ENCODE measurements at regions not wholly inside any gene's neighbourhood (a gene's known extent, or its start where the extent isn't known, plus 50 kb on each side); places are given as distances from the start of the nearest gene placed in this dataset.

DNA sequence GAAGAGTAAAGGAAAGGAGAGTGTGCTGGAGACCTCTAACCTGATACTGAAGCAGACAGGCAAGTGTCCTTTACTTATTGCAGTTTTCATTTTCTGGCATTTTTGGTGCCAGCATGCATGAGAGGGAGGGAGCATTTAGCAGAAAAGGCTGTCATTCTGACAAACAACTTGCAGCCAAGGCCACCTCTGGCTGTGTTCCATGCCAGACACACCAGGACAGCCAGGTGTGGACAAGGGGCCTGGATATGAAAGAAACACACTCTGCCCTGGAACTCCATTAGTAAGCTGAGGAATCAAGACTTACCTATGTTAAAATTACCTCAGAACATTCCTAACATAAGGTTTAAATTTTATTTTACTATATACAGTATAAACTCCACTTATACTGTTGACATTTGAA, 365.4 kb upstream of the CAMK1G start:
- Histone ChIP-seq H3K4me1 (ENCODE audit: control insufficient read depth, low read depth, low read length) (no peaks in the 10 kb centered on the region), H3K4ac (ENCODE audit: low read depth, low read length) (no peak overlapping the region), H3K36me3 (ENCODE audit: control insufficient read depth, insufficient read depth, low read length) (no peaks in the 10 kb centered on the region), H3K9ac (ENCODE audit: low read length) (no peak overlapping the region), H4K8ac (ENCODE audit: low read depth, low read length) (no peak overlapping the region), H3K4me2 (ENCODE audit: low read length) (no peak overlapping the region), H3K4me3 (ENCODE audit: low read length) (no peak overlapping the region), H3K56ac (ENCODE audit: low read length) (no peak overlapping the region), H2AK5ac (ENCODE audit: low read length) (no peak overlapping the region), H2BK5ac (ENCODE audit: low read length) (no peak overlapping the region), H2BK120ac (ENCODE audit: low read depth, low read length) (no peak overlapping the region), H3K79me2 (ENCODE audit: control insufficient read depth, insufficient read depth, low read length) (no peaks in the 10 kb centered on the region), H3K23ac (ENCODE audit: low read length) (no peak overlapping the region), H2BK15ac (replicated peaks; ENCODE audit: low read depth) (no peak overlapping the region), H4K5ac (ENCODE audit: low read length) (no peak overlapping the region), H3K18ac (ENCODE audit: low read length) (no peak overlapping the region), H3K27me3 (ENCODE audit: insufficient read depth, low read length, poor library complexity) (no peaks in the 10 kb centered on the region), H3K27ac (ENCODE audit: low read depth, low read length) (no peak overlapping the region), H3K79me1 (ENCODE audit: low read length) (no peaks in the 10 kb centered on the region)
- DNase-seq: no peak

GRCh38 chr1:209218981-209219380, 364.5 kb upstream of the CAMK1G start:
- H3K4ac ChIP-seq (ENCODE audit: low read depth, low read length): peak overlapping the region; percentile 43
- H3K23ac ChIP-seq (ENCODE audit: low read length): no peak overlapping the region
- no peak overlapping the region for H2BK15ac ChIP-seq (replicated peaks; ENCODE audit: low read depth)
- H3K4me3 ChIP-seq (ENCODE audit: low read length): no peak overlapping the region
- no peaks in the 10 kb centered on the region for H3K79me2 ChIP-seq (ENCODE audit: control insufficient read depth, insufficient read depth, low read length)
- no peak overlapping the region for H2BK120ac ChIP-seq (ENCODE audit: low read depth, low read length)
- no peak overlapping the region for H4K5ac ChIP-seq (ENCODE audit: low read length)
- no peak overlapping the region for H3K27ac ChIP-seq (ENCODE audit: low read depth, low read length)
- DNase-seq: no peak
- H3K4me2 ChIP-seq (ENCODE audit: low read length): no peak overlapping the region
- H3K36me3 ChIP-seq (ENCODE audit: control insufficient read depth, insufficient read depth, low read length): no peaks in the 10 kb centered on the region
- no peak overlapping the region for H3K56ac ChIP-seq (ENCODE audit: low read length)
- WGBS (ENCODE audit: extremely low coverage, insufficient coverage, low lambda C conversion rate): no CpG with 5 or more reads among the region's 3 CpGs
- H3K27me3 ChIP-seq (ENCODE audit: insufficient read depth, low read length, poor library complexity): no peaks in the 10 kb centered on the region
- no peak overlapping the region for H2BK5ac ChIP-seq (ENCODE audit: low read length)
- H3K9ac ChIP-seq (ENCODE audit: low read length): no peak overlapping the region
- H2AK5ac ChIP-seq (ENCODE audit: low read length): no peak overlapping the region
- no peak overlapping the region for H3K18ac ChIP-seq (ENCODE audit: low read length)
- H3K79me1 ChIP-seq (ENCODE audit: low read length): no peaks in the 10 kb centered on the region
- H4K8ac ChIP-seq (ENCODE audit: low read depth, low read length): no peak overlapping the region
- no peaks in the 10 kb centered on the region for H3K4me1 ChIP-seq (ENCODE audit: control insufficient read depth, low read depth, low read length)

- no peak overlapping the region for H3K18ac ChIP-seq (ENCODE audit: low read length)
- no peak overlapping the region for H3K27ac ChIP-seq (ENCODE audit: low read depth, low read length)
- no peaks in the 10 kb centered on the region for H3K79me1 ChIP-seq (ENCODE audit: low read length)
- no peak overlapping the region for H4K5ac ChIP-seq (ENCODE audit: low read length)
- H3K79me2 ChIP-seq (ENCODE audit: control insufficient read depth, insufficient read depth, low read length): no peaks in the 10 kb centered on the region
- WGBS (ENCODE audit: extremely low coverage, insufficient coverage, low lambda C conversion rate): no CpG with 5 or more reads among the region's 16 CpGs
- H3K4ac ChIP-seq (ENCODE audit: low read depth, low read length): no peak overlapping the region
- H2BK120ac ChIP-seq (ENCODE audit: low read depth, low read length): no peak overlapping the region
- no peaks in the 10 kb centered on the region for H3K36me3 ChIP-seq (ENCODE audit: control insufficient read depth, insufficient read depth, low read length)
- H2BK15ac ChIP-seq (replicated peaks; ENCODE audit: low read depth): no peak overlapping the region
- DNase-seq: no peak
- H3K9ac ChIP-seq (ENCODE audit: low read length): no peak overlapping the region
- H3K27me3 ChIP-seq (ENCODE audit: insufficient read depth, low read length, poor library complexity): no peaks in the 10 kb centered on the region
- no peak overlapping the region for H4K8ac ChIP-seq (ENCODE audit: low read depth, low read length)
- H3K23ac ChIP-seq (ENCODE audit: low read length): no peak overlapping the region
- H3K56ac ChIP-seq (ENCODE audit: low read length): no peak overlapping the region
- H3K4me1 ChIP-seq (ENCODE audit: control insufficient read depth, low read depth, low read length): no peaks in the 10 kb centered on the region
- no peak overlapping the region for H2AK5ac ChIP-seq (ENCODE audit: low read length)
- no peak overlapping the region for H3K4me3 ChIP-seq (ENCODE audit: low read length)
- H2BK5ac ChIP-seq (ENCODE audit: low read length): no peak overlapping the region
- no peak overlapping the region for H3K4me2 ChIP-seq (ENCODE audit: low read length)
Measured at GRCh38 chr1:209219791-209220524, 363.6 kb upstream of the CAMK1G start.

DNA sequence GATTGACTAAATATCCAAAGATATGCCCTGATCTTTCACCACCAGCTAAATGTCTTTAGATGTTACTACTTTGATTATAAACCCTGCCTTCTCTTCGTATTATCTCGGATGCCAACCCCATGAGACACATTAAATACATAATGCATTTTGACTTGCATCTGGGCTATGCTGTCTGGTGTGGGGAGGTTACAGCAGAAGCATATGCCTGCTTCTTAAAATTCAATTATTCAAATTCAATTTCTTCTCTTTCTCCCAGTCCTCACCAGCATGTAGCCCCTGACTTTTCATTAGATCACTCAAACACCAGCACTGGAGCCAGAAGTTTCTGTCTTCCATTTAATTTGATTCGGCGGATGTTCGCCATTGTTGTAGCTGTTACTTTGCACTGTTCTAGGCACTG, 360.7 kb upstream of the CAMK1G start:
- Histone ChIP-seq H3K4me1 (ENCODE audit: control insufficient read depth, low read depth, low read length) (no peaks in the 10 kb centered on the region), H3K36me3 (ENCODE audit: control insufficient read depth, insufficient read depth, low read length) (no peaks in the 10 kb centered on the region), H2BK120ac (ENCODE audit: low read depth, low read length) (no peak overlapping the region), H3K56ac (ENCODE audit: low read length) (no peak overlapping the region), H3K23ac (ENCODE audit: low read length) (no peak overlapping the region), H3K9ac (ENCODE audit: low read length) (no peak overlapping the region), H2AK5ac (ENCODE audit: low read length) (no peak overlapping the region), H3K27me3 (ENCODE audit: insufficient read depth, low read length, poor library complexity) (no peaks in the 10 kb centered on the region), H2BK5ac (ENCODE audit: low read length) (no peak overlapping the region), H3K4ac (ENCODE audit: low read depth, low read length) (no peak overlapping the region), H3K4me3 (ENCODE audit: low read length) (no peak overlapping the region), H3K18ac (ENCODE audit: low read length) (no peak overlapping the region), H4K8ac (ENCODE audit: low read depth, low read length) (no peak overlapping the region), H3K27ac (ENCODE audit: low read depth, low read length) (no peak overlapping the region), H3K4me2 (ENCODE audit: low read length) (no peak overlapping the region), H3K79me2 (ENCODE audit: control insufficient read depth, insufficient read depth, low read length) (no peaks in the 10 kb centered on the region), H3K79me1 (ENCODE audit: low read length) (no peaks in the 10 kb centered on the region), H4K5ac (ENCODE audit: low read length) (no peak overlapping the region), H2BK15ac (replicated peaks; ENCODE audit: low read depth) (no peak overlapping the region)
- DNase-seq: no peak
- WGBS (ENCODE audit: extremely low coverage, insufficient coverage, low lambda C conversion rate): no CpG with 5 or more reads among the region's 5 CpGs

GRCh38 chr1:209223791-209224190, 359.7 kb upstream of the CAMK1G start:
- Histone ChIP-seq H3K4me2 (ENCODE audit: low read length) (no peak overlapping the region), H2BK5ac (ENCODE audit: low read length) (no peak overlapping the region), H2AK5ac (ENCODE audit: low read length) (no peak overlapping the region), H4K5ac (ENCODE audit: low read length) (no peak overlapping the region), H3K4ac (ENCODE audit: low read depth, low read length) (no peak overlapping the region), H3K79me1 (ENCODE audit: low read length) (no peaks in the 10 kb centered on the region), H3K23ac (ENCODE audit: low read length) (no peak overlapping the region), H3K27ac (ENCODE audit: low read depth, low read length) (no peak overlapping the region), H4K8ac (ENCODE audit: low read depth, low read length) (no peak overlapping the region), H3K56ac (ENCODE audit: low read length) (no peak overlapping the region), H3K79me2 (ENCODE audit: control insufficient read depth, insufficient read depth, low read length) (no peaks in the 10 kb centered on the region), H3K4me3 (ENCODE audit: low read length) (no peak overlapping the region), H3K4me1 (ENCODE audit: control insufficient read depth, low read depth, low read length) (no peaks in the 10 kb centered on the region), H3K27me3 (ENCODE audit: insufficient read depth, low read length, poor library complexity) (no peaks in the 10 kb centered on the region), H2BK120ac (ENCODE audit: low read depth, low read length) (no peak overlapping the region), H3K9ac (ENCODE audit: low read length) (no peak overlapping the region), H2BK15ac (replicated peaks; ENCODE audit: low read depth) (no peak overlapping the region), H3K18ac (ENCODE audit: low read length) (no peak overlapping the region), H3K36me3 (ENCODE audit: control insufficient read depth, insufficient read depth, low read length) (no peaks in the 10 kb centered on the region)
- no peak for DNase-seq
- no CpG with 5 or more reads among the region's 1 CpG for WGBS (ENCODE audit: extremely low coverage, insufficient coverage, low lambda C conversion rate)

DNA sequence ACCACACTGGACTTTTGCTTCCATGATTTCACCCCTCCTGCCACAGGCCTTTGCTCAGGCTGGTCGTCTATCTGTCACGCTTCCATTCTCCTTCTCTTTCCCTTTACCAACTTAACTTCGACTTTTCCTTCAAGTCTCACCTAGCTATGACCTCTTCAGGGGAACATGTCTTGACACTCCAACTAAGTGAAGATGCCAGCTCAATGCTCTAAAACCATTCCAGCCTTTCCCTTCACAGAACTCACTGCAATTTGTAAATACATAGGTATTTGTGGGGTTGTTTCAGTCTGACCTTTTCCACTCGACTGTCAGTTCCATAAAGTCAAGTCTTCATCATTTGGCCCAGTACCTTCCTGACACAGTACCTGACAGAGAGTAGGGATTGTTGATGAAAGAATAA, 358.6 kb upstream of the CAMK1G start:
- Histone ChIP-seq H3K79me2 (ENCODE audit: control insufficient read depth, insufficient read depth, low read length) (no peaks in the 10 kb centered on the region), H3K4ac (ENCODE audit: low read depth, low read length) (no peak overlapping the region), H3K27ac (ENCODE audit: low read depth, low read length) (no peak overlapping the region), H3K4me2 (ENCODE audit: low read length) (no peak overlapping the region), H3K4me1 (ENCODE audit: control insufficient read depth, low read depth, low read length) (no peaks in the 10 kb centered on the region), H3K79me1 (ENCODE audit: low read length) (no peaks in the 10 kb centered on the region), H2BK15ac (replicated peaks; ENCODE audit: low read depth) (no peak overlapping the region), H3K18ac (ENCODE audit: low read length) (no peak overlapping the region), H4K8ac (ENCODE audit: low read depth, low read length) (no peak overlapping the region), H4K5ac (ENCODE audit: low read length) (no peak overlapping the region), H3K9ac (ENCODE audit: low read length) (no peak overlapping the region), H3K56ac (ENCODE audit: low read length) (no peak overlapping the region), H3K36me3 (ENCODE audit: control insufficient read depth, insufficient read depth, low read length) (no peaks in the 10 kb centered on the region), H2BK120ac (ENCODE audit: low read depth, low read length) (no peak overlapping the region), H2AK5ac (ENCODE audit: low read length) (no peak overlapping the region), H2BK5ac (ENCODE audit: low read length) (no peak overlapping the region), H3K27me3 (ENCODE audit: insufficient read depth, low read length, poor library complexity) (no peaks in the 10 kb centered on the region), H3K4me3 (ENCODE audit: low read length) (no peak overlapping the region), H3K23ac (ENCODE audit: low read length) (no peak overlapping the region)
- DNase-seq: no peak
- no CpG with 5 or more reads among the region's 4 CpGs for WGBS (ENCODE audit: extremely low coverage, insufficient coverage, low lambda C conversion rate)
